ENCODE measurements at regions not wholly inside any gene's neighbourhood (a gene's known extent, or its start where the extent isn't known, plus 50 kb on each side); places are given as distances from the start of the nearest gene placed in this dataset.

DNA sequence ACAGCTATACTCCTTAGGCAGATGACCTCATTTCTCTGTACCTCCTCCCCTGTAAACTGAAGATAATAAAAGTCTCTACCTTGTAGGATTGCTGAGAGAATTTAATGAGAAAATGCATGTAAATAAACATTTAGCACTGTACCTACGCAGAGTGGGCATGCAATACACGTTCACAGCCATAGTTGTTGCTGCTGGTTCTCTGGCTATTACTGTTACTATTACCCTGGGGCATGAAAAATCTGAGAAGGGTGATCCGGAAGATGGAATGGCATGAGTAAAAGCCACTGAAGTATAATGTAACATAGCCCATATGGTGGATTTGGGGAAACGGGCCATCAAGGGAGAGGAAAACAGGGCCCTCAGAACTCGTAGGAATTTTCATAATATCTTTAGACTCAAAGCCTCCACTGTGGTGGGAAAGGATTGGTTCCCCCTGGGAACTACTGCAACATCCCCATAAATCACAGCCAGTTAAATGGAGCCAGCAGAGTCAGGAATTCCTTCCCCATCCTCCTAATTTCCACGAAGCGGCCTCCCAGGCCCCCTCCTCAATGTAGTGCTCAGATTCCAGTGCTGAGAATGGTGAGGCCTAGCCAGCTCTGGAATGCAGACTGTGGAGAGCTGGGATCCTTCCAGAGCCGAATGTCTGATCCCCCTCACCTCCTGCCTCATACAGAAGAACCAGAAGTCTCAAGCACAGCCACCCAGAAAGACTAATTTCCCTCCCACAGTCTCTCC, 205.3 kb downstream of the MN1 start:
- TF ChIP-seq, protein P1, sequence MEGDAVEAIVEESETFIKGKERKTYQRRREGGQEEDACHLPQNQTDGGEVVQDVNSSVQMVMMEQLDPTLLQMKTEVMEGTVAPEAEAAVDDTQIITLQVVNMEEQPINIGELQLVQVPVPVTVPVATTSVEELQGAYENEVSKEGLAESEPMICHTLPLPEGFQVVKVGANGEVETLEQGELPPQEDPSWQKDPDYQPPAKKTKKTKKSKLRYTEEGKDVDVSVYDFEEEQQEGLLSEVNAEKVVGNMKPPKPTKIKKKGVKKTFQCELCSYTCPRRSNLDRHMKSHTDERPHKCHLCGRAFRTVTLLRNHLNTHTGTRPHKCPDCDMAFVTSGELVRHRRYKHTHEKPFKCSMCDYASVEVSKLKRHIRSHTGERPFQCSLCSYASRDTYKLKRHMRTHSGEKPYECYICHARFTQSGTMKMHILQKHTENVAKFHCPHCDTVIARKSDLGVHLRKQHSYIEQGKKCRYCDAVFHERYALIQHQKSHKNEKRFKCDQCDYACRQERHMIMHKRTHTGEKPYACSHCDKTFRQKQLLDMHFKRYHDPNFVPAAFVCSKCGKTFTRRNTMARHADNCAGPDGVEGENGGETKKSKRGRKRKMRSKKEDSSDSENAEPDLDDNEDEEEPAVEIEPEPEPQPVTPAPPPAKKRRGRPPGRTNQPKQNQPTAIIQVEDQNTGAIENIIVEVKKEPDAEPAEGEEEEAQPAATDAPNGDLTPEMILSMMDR (IDR thresholded peaks at IDR 0.05; ENCODE audit: low read depth, low read length) = no peak
- no peak for TF ChIP-seq EZH2phosphoT487 (IDR thresholded peaks at IDR 0.05; ENCODE audit: low read depth)
